ENCODE measurements at regions not wholly inside any gene's neighbourhood (a gene's known extent, or its start where the extent isn't known, plus 50 kb on each side); places are given as distances from the start of the nearest gene placed in this dataset.
A peak's percentile ranks its signal among the peaks of the same experiment; 100 is the strongest.

- no peak for DNase-seq
Measured at GRCh38 chr7:21094589-21094988, 307.9 kb upstream of the SP8 start.

GRCh38 chr7:21099432-21099831 lies 312.7 kb upstream of the SP8 start:
- no peak for DNase-seq

GRCh38 chr7:21099955-21100354 lies 313.3 kb upstream of the SP8 start:
- DNase-seq, result no peak

- DNase-seq, result no peak
Measured at GRCh38 chr7:21101541-21101940, 314.9 kb upstream of the SP8 start.

- no peak for DNase-seq
Measured at GRCh38 chr7:21103426-21104123, 316.9 kb upstream of the SP8 start.

- DNase-seq, result no peak
Measured at GRCh38 chr7:21104124-21104500, 317.4 kb upstream of the SP8 start.

- no peak for DNase-seq
Measured at GRCh38 chr7:21106296-21106732, 319.6 kb upstream of the SP8 start.

GRCh38 chr7:21107101-21107500 lies 320.4 kb upstream of the SP8 start:
- no peak for DNase-seq

- peak; percentile 97 for DNase-seq
Measured at GRCh38 chr7:21108182-21108581, 319.7 kb upstream of the SP4 start.

- no peak for DNase-seq
Measured at GRCh38 chr7:21113609-21114415, 314.1 kb upstream of the SP4 start.

- DNase-seq, result no peak
Measured at GRCh38 chr7:21123586-21123985, 304.3 kb upstream of the SP4 start.

- no peak for DNase-seq
Measured at GRCh38 chr7:21125297-21125696, 302.6 kb upstream of the SP4 start.

- peak; percentile 88 for DNase-seq
Measured at GRCh38 chr7:21128062-21128817, 299.6 kb upstream of the SP4 start.

GRCh38 chr7:21131897-21132296 lies 296.0 kb upstream of the SP4 start:
- no peak for DNase-seq

GRCh38 chr7:21134631-21135030 lies 293.3 kb upstream of the SP4 start:
- no peak for DNase-seq

- no peak for DNase-seq
Measured at GRCh38 chr7:21135437-21135836, 292.4 kb upstream of the SP4 start.

GRCh38 chr7:21137640-21138039 lies 290.2 kb upstream of the SP4 start:
- no peak for DNase-seq

- DNase-seq, result no peak
Measured at GRCh38 chr7:21140622-21141021, 287.3 kb upstream of the SP4 start.

- no peak for DNase-seq
Measured at GRCh38 chr7:21141476-21141875, 286.4 kb upstream of the SP4 start.

GRCh38 chr7:21142081-21142480 lies 285.8 kb upstream of the SP4 start:
- DNase-seq, result no peak

GRCh38 chr7:21146642-21147423 lies 281.1 kb upstream of the SP4 start:
- DNase-seq, result no peak

GRCh38 chr7:21149809-21150208 lies 278.1 kb upstream of the SP4 start:
- DNase-seq, result peak; percentile 73

GRCh38 chr7:21154614-21155013 lies 273.3 kb upstream of the SP4 start:
- DNase-seq, result no peak
